HCT116 (cell line): ENCODE measurements at regions not wholly inside any gene's neighbourhood (a gene's known extent, or its start where the extent isn't known, plus 50 kb on each side); places are given as distances from the start of the nearest gene placed in this dataset.

ENCODE experiments used
- ATAC-seq: fragments of 200-7000 bp; cut with Tn5 transposase; 2 replicates; pipeline ENCODE4 v1.9.1; 2020; ENCODE audit warnings: mild to moderate bottlenecking, moderate library complexity
- BruUV-seq: library from RNA; stranded (reverse); fragments of 400-500 nt; replicated peaks from 2 replicates; lab custom pipeline; 2021; lab: Mats Ljungman, UMichigan
- CTCF ChIA-PET: fragments of 300-600 bp; sonication (Branson Sonifier 250); formaldehyde crosslinking; loops from one replicate; lab custom pipeline; 2021; ENCODE audit warnings: antibody characterized with exemption; lab: Charles Lee
- POLR2A ChIA-PET: fragments of 300-600, 350-600 bp; sonication (Branson Sonifier 250); formaldehyde crosslinking; loops from one replicate; lab custom pipeline; 2021; ENCODE audit warnings: antibody characterized with exemption; lab: Charles Lee
- RAD21 ChIA-PET, 2 experiments: fragments of 300-600 bp; sonication (Branson Sonifier 250); formaldehyde crosslinking; loops; one replicate each; lab custom pipeline; 2023; ENCODE audit warnings: low total read pairs in 2 of 2; ENCODE audit not compliant: uncharacterized antibody in 2 of 2, unreplicated experiment in 2 of 2, low non-redundant PET in 1 of 2; lab: Charles Lee
- DNase-seq: peaks from one replicate; pipeline ENCODE4 v3.0.0-alpha.2; 2010; ENCODE audit warnings: low read depth, low spot score
- H2AFZ ChIP-seq: fragments of 200-600 bp; shearing (Covaris generic), sonication (generic); 2 replicates; pipeline ENCODE4 v1.6.1; 2017; ENCODE audit warnings: low read depth, mixed run types, mixed read lengths, antibody characterized with exemption, low read length; ENCODE audit not compliant: poor library complexity, severe bottlenecking
- H3K27ac ChIP-seq: 2 replicates; pipeline ENCODE4 v1.5.1; 2012; ENCODE audit warnings: low read depth, low read length
- H3K27me3 ChIP-seq: fragments of 200-600 bp; sonication (generic); 2 replicates; pipeline ENCODE4 v1.6.1; 2016; ENCODE audit warnings: mixed run types, low read length, mixed read lengths; ENCODE audit not compliant: insufficient read depth
- H3K36me3 ChIP-seq, 2 experiments: fragments of 200-500 bp in 1 of 2; fragments of 200-600 bp in 1 of 2; sonication (Bioruptor generic) in 1 of 2; sonication (generic) in 1 of 2; 2 replicates each; pipeline versions ENCODE4 v1.5.1 to v1.6.1; 2014 to 2016; ENCODE audit warnings: low read length in 2 of 2, inconsistent platforms in 1 of 2, mixed read lengths in 1 of 2, mixed run types in 1 of 2; ENCODE audit not compliant: insufficient read depth in 2 of 2, control insufficient read depth in 1 of 2
- H3K4me1 ChIP-seq, 2 experiments: fragments of 200-600 bp in 1 of 2; sonication (generic) in 1 of 2; 2 replicates each; pipeline versions ENCODE4 v1.5.1 to v1.6.1; 2012 to 2017; ENCODE audit warnings: low read length in 2 of 2, inconsistent platforms in 1 of 2, mild to moderate bottlenecking in 1 of 2, mixed read lengths in 1 of 2, mixed run types in 1 of 2, moderate library complexity in 1 of 2; ENCODE audit not compliant: insufficient read depth in 2 of 2, control insufficient read depth in 1 of 2
- H3K4me2 ChIP-seq: fragments of 200-600 bp; sonication (generic); 2 replicates; pipeline ENCODE4 v1.6.1; 2017; ENCODE audit warnings: mixed run types, low read length, mixed read lengths
- H3K4me3 ChIP-seq, 2 experiments: fragments of 200-600 bp in 1 of 2; sonication (generic) in 1 of 2; replicated peaks in 1 of 2; 2 replicates each; pipeline ENCODE4 v1.5.1; 2011 to 2016; ENCODE audit warnings: low read length in 2 of 2, control low read depth in 1 of 2, low read depth in 1 of 2, mild to moderate bottlenecking in 1 of 2, mixed read lengths in 1 of 2, mixed run types in 1 of 2
- H3K79me2 ChIP-seq: fragments of 200-600 bp; sonication (generic); 2 replicates; pipeline ENCODE4 v1.6.1; 2017; ENCODE audit warnings: mild to moderate bottlenecking, mixed run types, low read length, moderate library complexity, mixed read lengths; ENCODE audit not compliant: insufficient read depth
- H3K9ac ChIP-seq: fragments of 200-600 bp; sonication (generic); 2 replicates; pipeline ENCODE4 v1.6.1; 2016; ENCODE audit warnings: low read length, mixed read lengths
- H3K9me2 ChIP-seq: fragments of 200-600 bp; sonication (generic), shearing (Covaris generic); 2 replicates; pipeline ENCODE4 v1.6.1; 2017; ENCODE audit warnings: mixed run types, mild to moderate bottlenecking, moderate library complexity; ENCODE audit not compliant: insufficient read depth
- H3K9me3 ChIP-seq, 2 experiments: fragments of 200-500 bp in 1 of 2; fragments of 200-600 bp in 1 of 2; sonication (Bioruptor generic) in 1 of 2; sonication (generic) in 1 of 2; 2 replicates each; pipeline ENCODE4 v1.6.1; 2014 to 2017; ENCODE audit warnings: low read length in 2 of 2, mixed read lengths in 2 of 2, inconsistent platforms in 1 of 2, low read depth in 1 of 2, mild to moderate bottlenecking in 1 of 2, mixed run types in 1 of 2, moderate library complexity in 1 of 2; ENCODE audit not compliant: control insufficient read depth in 1 of 2, insufficient read depth in 1 of 2
- H4K20me1 ChIP-seq: fragments of 200-600 bp; sonication (generic), shearing (Covaris generic); 2 replicates; pipeline ENCODE4 v1.6.1; 2017; ENCODE audit warnings: mixed run types, mild to moderate bottlenecking, moderate library complexity; ENCODE audit not compliant: insufficient read depth
- CBX3 ChIP-seq: IDR thresholded peaks from 2 replicates; pipeline ENCODE4 v1.6.1; 2012; ENCODE audit warnings: low read depth
- CEBPB ChIP-seq: IDR thresholded peaks from 2 replicates; pipeline ENCODE4 v1.6.1; 2012; ENCODE audit warnings: low read depth
- EGR1 ChIP-seq: IDR thresholded peaks from 2 replicates; pipeline ENCODE4 v1.6.1; 2012; ENCODE audit warnings: low read depth
- ELF1 ChIP-seq: IDR thresholded peaks from 2 replicates; pipeline ENCODE4 v1.6.1; 2012; ENCODE audit warnings: low read depth, borderline replicate concordance
- EZH2 ChIP-seq: fragments of 200-600 bp; sonication (generic); IDR thresholded peaks from 2 replicates; pipeline ENCODE4 v1.6.1; 2017; ENCODE audit warnings: antibody characterized with exemption, mixed run types
- EZH2phosphoT487 ChIP-seq: fragments of 200-600 bp; IDR thresholded peaks from 2 replicates; pipeline ENCODE4 v1.6.1; 2018; ENCODE audit warnings: antibody characterized with exemption, borderline replicate concordance
- FOSL1 ChIP-seq: IDR thresholded peaks from 2 replicates; pipeline ENCODE4 v1.6.1; 2012; ENCODE audit warnings: low read depth
- JUND ChIP-seq: IDR thresholded peaks from 2 replicates; pipeline ENCODE4 v1.6.1; 2012
- POLR2AphosphoS5 ChIP-seq: IDR thresholded peaks from 2 replicates; pipeline ENCODE4 v1.6.1; 2011; ENCODE audit warnings: mild to moderate bottlenecking, low read depth, low read length, moderate library complexity
- RAD21 ChIP-seq: IDR thresholded peaks from 2 replicates; pipeline ENCODE4 v1.6.1; 2012; ENCODE audit warnings: low read depth, mild to moderate bottlenecking
- REST ChIP-seq: IDR thresholded peaks from 2 replicates; pipeline ENCODE4 v1.6.1; 2012; ENCODE audit warnings: low read depth
- SIN3A ChIP-seq: IDR thresholded peaks from 2 replicates; pipeline ENCODE4 v1.6.1; 2012; ENCODE audit warnings: low read depth
- SP1 ChIP-seq: IDR thresholded peaks from 2 replicates; pipeline ENCODE4 v1.6.1; 2012; ENCODE audit warnings: low read depth
- SRF ChIP-seq: IDR thresholded peaks from 2 replicates; pipeline ENCODE4 v1.6.1; 2012; ENCODE audit warnings: low read depth
- TCF7L2 ChIP-seq: IDR thresholded peaks from 2 replicates; pipeline ENCODE4 v1.7.0; 2011; ENCODE audit warnings: borderline replicate concordance, inconsistent platforms; ENCODE audit not compliant: insufficient read depth, insufficient read length; ENCODE audit errors: extremely low read depth
- YY1 ChIP-seq: IDR thresholded peaks from 2 replicates; pipeline ENCODE4 v1.6.1; 2011; ENCODE audit warnings: low read length, low read depth, moderate library complexity, mild to moderate bottlenecking; ENCODE audit not compliant: insufficient replicate concordance; ENCODE audit errors: extremely low read depth
- ZFX ChIP-seq: fragments of 450-650 bp; IDR thresholded peaks from 2 replicates; pipeline ENCODE4 v1.6.1; 2017
- ZNF274 ChIP-seq: fragments of 200-500 bp; sonication (Bioruptor generic); IDR thresholded peaks from 2 replicates; pipeline ENCODE4 v1.6.1; 2014; ENCODE audit warnings: mild to moderate bottlenecking, low read depth, low read length, inconsistent platforms
- intact Hi-C: fragments of 100-400 bp; cut with micrococcal nuclease; formaldehyde crosslinking; loops from 2 replicates; pipeline ENCODE4 v1.10.0; 2022
- TF ChIP-seq, protein P1 (sequence below): IDR thresholded peaks from 2 replicates; pipeline ENCODE4 v1.6.1; 2012
- TF ChIP-seq, protein P2 (sequence below): IDR thresholded peaks from 2 replicates; pipeline ENCODE4 v1.6.1; 2012

DNA sequence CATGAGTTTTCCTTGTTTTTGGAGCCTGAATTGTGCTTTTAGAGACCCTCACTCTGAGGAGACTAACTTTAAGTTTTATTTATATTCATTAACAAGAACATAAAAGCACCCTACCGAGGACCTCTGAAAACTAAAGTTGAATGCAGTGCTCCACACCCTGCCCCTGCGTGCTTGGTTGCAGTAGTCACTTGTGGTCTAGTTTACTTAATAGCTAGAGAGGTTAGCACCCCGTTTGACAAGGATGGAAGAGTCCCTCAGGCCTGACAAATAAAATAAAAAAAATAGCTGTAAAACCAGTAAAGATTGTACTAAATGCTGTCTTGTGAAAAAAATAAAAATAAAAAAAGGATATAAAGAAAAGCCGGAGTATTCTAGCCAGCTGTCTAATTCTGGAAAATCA, 395.2 kb downstream of the MTX2 start:
- intact Hi-C loops, result no loop called here
- H3K27me3 ChIP-seq, result peaks cover 25% of the 10 kb centered on the region
- H3K4me2 ChIP-seq, result no peak overlapping the region
- ChIA-PET POLR2A (interaction anchor here (0.6 kb wide), 1 partner anchor 1299 kb away, joined by 3 read pairs; no protein-coding TSS in a partner anchor), CTCF (interaction anchor here (1.2 to 7.7 kb wide), 2 partner anchors 11 to 484 kb away, joined by 5 to 66 read pairs; no protein-coding TSS in a partner anchor)
- H3K27ac ChIP-seq, result no peak overlapping the region
- no peaks in the 10 kb centered on the region for H3K4me1 ChIP-seq
- no peaks in the 10 kb centered on the region for H3K79me2 ChIP-seq
- BruUV-seq, result no TSS peak
- H3K9ac ChIP-seq, result no peak overlapping the region
- H3K4me3 ChIP-seq, result no peak overlapping the region
- no peak for ATAC-seq
- H3K9me3 ChIP-seq, result no peaks in the 10 kb centered on the region
- TF ChIP-seq, protein P1, sequence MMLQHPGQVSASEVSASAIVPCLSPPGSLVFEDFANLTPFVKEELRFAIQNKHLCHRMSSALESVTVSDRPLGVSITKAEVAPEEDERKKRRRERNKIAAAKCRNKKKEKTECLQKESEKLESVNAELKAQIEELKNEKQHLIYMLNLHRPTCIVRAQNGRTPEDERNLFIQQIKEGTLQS, result no peak
- TF ChIP-seq SP1 (no peak), ELF1 (no peak), SIN3A (no peak), CBX3 (no peak), REST (no peak), TCF7L2 (no peak), ZFX (no peak), ZNF274 (no peak), FOSL1 (no peak), RAD21 (no peak), CEBPB (no peak), SRF (no peak), EZH2 (no peak), JUND (no peak), EGR1 (no peak), POLR2AphosphoS5 (no peak), EZH2phosphoT487 (no peak), YY1 (no peak)
- TF ChIP-seq, protein P2, sequence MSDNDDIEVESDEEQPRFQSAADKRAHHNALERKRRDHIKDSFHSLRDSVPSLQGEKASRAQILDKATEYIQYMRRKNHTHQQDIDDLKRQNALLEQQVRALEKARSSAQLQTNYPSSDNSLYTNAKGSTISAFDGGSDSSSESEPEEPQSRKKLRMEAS, result no peak
- TF ChIP-seq, all 23 proteins: peak for 0
- H4K20me1 ChIP-seq, result no peaks in the 10 kb centered on the region
- no peak overlapping the region for H2AFZ ChIP-seq
- no peaks in the 10 kb centered on the region for H3K36me3 ChIP-seq
- RAD21 ChIA-PET, result interaction anchor here in 1 of 2 experiments (1.2 kb wide), 1 partner anchor 10 kb away, joined by 3 read pairs; no protein-coding TSS in a partner anchor
- no peak for DNase-seq
- H3K9me2 ChIP-seq, result no peaks in the 10 kb centered on the region
